GM12873 (cell line): ENCODE measurements at regions not wholly inside any gene's neighbourhood (a gene's known extent, or its start where the extent isn't known, plus 50 kb on each side); places are given as distances from the start of the nearest gene placed in this dataset.

Experiments
- CTCF ChIP-seq: IDR thresholded peaks from 2 replicates; pipeline ENCODE4 v1.5.1; 2012; ENCODE audit warnings: low read depth, mild to moderate bottlenecking, moderate library complexity, low read length, control low read depth; ENCODE audit not compliant: insufficient read depth; ENCODE audit errors: missing control alignments

DNA sequence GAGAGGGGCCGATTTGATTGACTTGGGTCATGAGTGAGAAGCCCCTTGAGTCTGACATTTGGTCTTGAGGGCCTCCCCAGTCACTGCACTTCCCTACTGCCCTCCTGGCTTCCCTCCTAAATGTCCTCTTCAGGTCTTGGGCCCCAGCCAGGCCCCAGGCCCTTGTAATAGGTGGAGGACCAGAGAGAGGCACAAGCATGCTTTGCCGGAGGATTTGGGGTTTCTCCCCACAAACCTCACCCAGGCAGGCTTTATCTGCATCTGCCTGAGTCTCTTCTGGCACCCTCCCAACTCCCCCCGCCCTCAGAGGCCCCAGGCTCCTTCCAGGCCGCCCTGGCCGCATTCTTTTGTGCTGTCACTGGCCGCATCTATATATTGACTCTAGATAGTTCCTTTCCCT, 270.7 kb downstream of the HAUS1 start:
- TF ChIP-seq CTCF, result no peak

DNA sequence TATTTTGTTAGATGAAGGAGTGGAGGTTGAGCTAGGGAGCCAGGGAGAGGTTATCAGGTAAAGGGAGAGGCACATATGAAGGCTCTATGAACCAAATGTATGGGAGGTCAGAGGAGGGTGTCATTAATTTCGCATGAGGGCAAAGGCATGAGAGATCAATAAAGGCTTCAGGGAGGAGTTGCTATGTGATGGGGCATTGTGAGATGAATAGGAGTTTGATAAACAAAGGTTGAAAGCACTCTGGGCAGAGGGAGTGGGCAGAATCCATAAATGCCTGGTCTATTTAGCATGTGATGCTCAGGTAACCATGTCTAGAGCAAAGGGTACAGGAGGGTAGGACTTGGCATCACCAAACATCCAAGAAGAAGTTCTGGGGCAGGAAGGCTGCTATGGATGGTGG, 273.4 kb downstream of the HAUS1 start:
- no peak for TF ChIP-seq CTCF

- TF ChIP-seq CTCF, result no peak
Measured at GRCh38 chr18:46378126-46378863, 274.1 kb downstream of the HAUS1 start.

DNA sequence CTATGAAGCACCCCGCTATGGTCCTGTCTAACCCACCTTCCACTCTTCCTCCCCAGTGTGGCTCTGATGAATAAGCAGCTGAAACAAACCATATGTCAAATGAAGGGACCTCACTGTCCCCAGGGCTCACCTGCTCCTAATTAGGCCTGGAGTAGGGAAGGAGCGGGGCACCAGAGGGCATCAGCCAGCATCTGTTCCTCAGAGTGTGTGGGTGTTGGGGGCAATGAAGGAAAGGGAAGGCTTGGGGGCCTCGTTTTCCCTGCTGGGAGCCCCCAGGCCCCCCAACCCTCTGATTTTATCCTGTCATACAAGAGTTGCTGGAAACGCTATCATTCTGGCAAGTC, 274.7 kb downstream of the HAUS1 start:
- TF ChIP-seq CTCF, result no peak

- TF ChIP-seq CTCF, result no peak
Measured at GRCh38 chr18:46379323-46379950, 275.3 kb downstream of the HAUS1 start.

GRCh38 chr18:46385124-46385523, 271.9 kb downstream of the LOXHD1 start:
- no peak for TF ChIP-seq CTCF

DNA sequence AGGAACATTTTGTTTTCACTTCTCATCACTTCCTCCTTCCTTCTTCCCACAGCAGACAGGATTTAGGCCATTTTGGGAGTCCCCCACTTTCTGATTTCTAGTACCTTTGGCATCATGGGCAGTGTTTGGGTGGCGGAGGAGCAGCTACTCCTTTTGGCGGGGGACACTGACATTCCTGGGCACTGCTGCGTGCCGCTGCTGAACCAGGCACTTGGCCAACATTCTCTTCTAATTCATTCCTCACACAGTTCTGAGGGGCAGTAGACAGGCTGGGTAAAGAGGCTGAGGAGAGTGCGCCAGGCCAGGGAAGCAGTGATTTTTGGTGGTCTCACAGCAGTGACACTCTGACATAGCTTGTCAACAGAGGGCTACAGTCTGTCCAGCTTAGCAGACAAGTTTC, 270.2 kb downstream of the LOXHD1 start:
- TF ChIP-seq CTCF, result no peak
